ENCODE measurements at regions not wholly inside any gene's neighbourhood (a gene's known extent, or its start where the extent isn't known, plus 50 kb on each side); places are given as distances from the start of the nearest gene placed in this dataset.

- peaks cover 0 to 13% of the 10 kb centered on the region in 2 experiments for H3K27me3 ChIP-seq (replicated peaks in 1 of 2; ENCODE audit: control insufficient read depth in 2 of 2, extremely low read depth in 1 of 2, insufficient read depth in 2 of 2, low read length in 1 of 2)
- no peak overlapping the region for H3K27ac Mint-ChIP-seq
- ChIA-PET POLR2A (interaction anchor here in 1 of 2 donors (0.6 kb wide), 1 partner anchor 244 kb away, joined by 3 read pairs; no protein-coding TSS in a partner anchor), CTCF (interaction anchor here (0.6 to 1.1 kb wide), 2 partner anchors 25 to 488 kb away, joined by 4 to 5 read pairs; no protein-coding TSS in a partner anchor)
- no peaks in the 10 kb centered on the region for H3K4me1 Mint-ChIP-seq
- no peak overlapping the region for H3K4me3 Mint-ChIP-seq
- H3K4me3 ChIP-seq (ENCODE audit: control insufficient read depth in 1 of 2, extremely low read depth in 1 of 2, low read length in 1 of 2) = no peak overlapping the region
- no peaks in the 10 kb centered on the region for H3K4me1 ChIP-seq (ENCODE audit: control insufficient read depth in 1 of 2, extremely low read depth in 1 of 2, insufficient read depth in 2 of 2, low read length in 2 of 2)
- no peaks in the 10 kb centered on the region for H3K9me3 ChIP-seq
- ATAC-seq (replicated peaks in 1 of 4) = no peak
- WGBS (ENCODE audit: insufficient coverage) = 94% methylated on average over 3 of the region's 6 CpGs
- DNase-seq = no peak
- H3K36me3 ChIP-seq (ENCODE audit: control insufficient read depth in 2 of 2, extremely low read depth in 1 of 2, insufficient read depth in 1 of 2, low read length in 1 of 2) = no peaks in the 10 kb centered on the region
- no peaks in the 10 kb centered on the region for H3K36me3 Mint-ChIP-seq
- H3K9me3 Mint-ChIP-seq = no peaks in the 10 kb centered on the region
- no peak overlapping the region for H3K27ac ChIP-seq (ENCODE audit: low read length)
- no peaks in the 10 kb centered on the region for H3K27me3 Mint-ChIP-seq
These were observed 160.9 kb downstream of the OAT start for GRCh38 chr10:124257781-124258180.

DNA sequence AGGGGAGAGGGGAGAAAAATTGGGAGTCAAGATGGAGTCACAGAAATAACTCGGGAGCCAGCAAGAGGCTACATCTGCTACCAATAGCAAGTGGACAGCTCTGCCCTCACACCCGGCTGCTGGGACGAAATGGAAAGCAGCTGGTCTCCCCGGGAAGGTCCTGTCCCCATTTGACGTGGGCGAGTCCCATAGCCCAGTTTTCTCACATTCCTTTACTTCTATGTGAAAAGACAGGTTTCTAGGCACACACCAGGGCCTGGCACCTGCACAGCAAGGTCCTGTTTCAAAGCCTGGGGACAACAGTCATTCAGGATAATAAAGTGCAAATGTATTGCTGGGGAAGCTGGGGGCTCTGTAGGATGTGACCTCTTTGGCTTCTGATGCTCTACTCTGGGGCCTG lies 162.6 kb downstream of the OAT start:
- H3K9me3 ChIP-seq = no peaks in the 10 kb centered on the region
- 64% methylated on average over 6 of the region's 6 CpGs for WGBS (ENCODE audit: insufficient coverage)
- ChIA-PET POLR2A (no interaction called here), CTCF (no interaction called here)
- Mint-ChIP-seq H3K36me3 (no peaks in the 10 kb centered on the region), H3K4me3 (no peak overlapping the region), H3K9me3 (no peaks in the 10 kb centered on the region), H3K27ac (no peak overlapping the region), H3K4me1 (no peaks in the 10 kb centered on the region), H3K27me3 (no peaks in the 10 kb centered on the region)
- no peaks in the 10 kb centered on the region for H3K4me1 ChIP-seq (ENCODE audit: control insufficient read depth in 1 of 2, extremely low read depth in 1 of 2, insufficient read depth in 2 of 2, low read length in 2 of 2)
- H3K36me3 ChIP-seq (ENCODE audit: control insufficient read depth in 2 of 2, extremely low read depth in 1 of 2, insufficient read depth in 1 of 2, low read length in 1 of 2) = no peaks in the 10 kb centered on the region
- ATAC-seq (replicated peaks in 1 of 4) (no peak), DNase-seq (no peak)
- H3K27me3 ChIP-seq (replicated peaks in 1 of 2; ENCODE audit: control insufficient read depth in 2 of 2, extremely low read depth in 1 of 2, insufficient read depth in 2 of 2, low read length in 1 of 2) = peaks cover 0 to 13% of the 10 kb centered on the region in 2 experiments
- no peak overlapping the region for H3K4me3 ChIP-seq (ENCODE audit: control insufficient read depth in 1 of 2, extremely low read depth in 1 of 2, low read length in 1 of 2)
- H3K27ac ChIP-seq (ENCODE audit: low read length) = no peak overlapping the region

DNA sequence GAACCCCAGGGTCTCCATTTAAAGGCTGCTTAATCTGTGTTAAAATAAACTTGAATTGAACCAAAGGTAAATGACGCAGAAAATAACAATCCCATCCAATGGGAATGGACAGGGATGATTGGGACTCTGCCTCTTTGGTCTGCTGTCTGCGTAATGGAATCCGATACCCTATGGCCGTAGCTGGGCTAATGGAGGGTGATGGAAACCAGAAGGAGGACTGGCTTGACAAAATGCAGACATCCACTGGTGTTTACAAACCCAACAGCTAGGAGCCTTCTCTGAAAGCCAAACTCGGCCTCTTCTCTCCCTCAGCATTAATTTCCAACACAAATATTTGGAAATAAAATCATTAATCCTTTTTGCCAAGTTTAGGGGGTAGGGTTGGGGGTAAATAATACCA lies 162.2 kb upstream of the CHST15 start:
- CTCF ChIA-PET = no interaction called here
- Mint-ChIP-seq H3K27me3 (no peaks in the 10 kb centered on the region), H3K9me3 (no peaks in the 10 kb centered on the region), H3K4me3 (no peak overlapping the region), H3K4me1 (no peaks in the 10 kb centered on the region), H3K36me3 (no peaks in the 10 kb centered on the region), H3K27ac (no peak overlapping the region)
- H3K9me3 ChIP-seq = no peaks in the 10 kb centered on the region
- H3K4me1 ChIP-seq (ENCODE audit: control insufficient read depth in 1 of 2, extremely low read depth in 1 of 2, insufficient read depth in 2 of 2, low read length in 2 of 2) = no peaks in the 10 kb centered on the region
- ATAC-seq (replicated peaks in 1 of 4) (no peak), DNase-seq (no peak)
- H3K27me3 ChIP-seq (replicated peaks in 1 of 2; ENCODE audit: control insufficient read depth in 2 of 2, extremely low read depth in 1 of 2, insufficient read depth in 2 of 2, low read length in 1 of 2) = peaks cover 0 to 8% of the 10 kb centered on the region in 2 experiments
- H3K27ac ChIP-seq (ENCODE audit: low read length) = no peak overlapping the region
- POLR2A ChIA-PET = interaction anchor here in 1 of 2 donors (0.7 kb wide), 1 partner anchor 269 kb away, joined by 3 read pairs; no protein-coding TSS in a partner anchor
- WGBS (ENCODE audit: insufficient coverage) = 100% methylated on average over 1 of the region's 5 CpGs
- H3K36me3 ChIP-seq (ENCODE audit: control insufficient read depth in 2 of 2, extremely low read depth in 1 of 2, insufficient read depth in 1 of 2, low read length in 1 of 2) = no peaks in the 10 kb centered on the region
- no peak overlapping the region for H3K4me3 ChIP-seq (ENCODE audit: control insufficient read depth in 1 of 2, extremely low read depth in 1 of 2, low read length in 1 of 2)

DNA sequence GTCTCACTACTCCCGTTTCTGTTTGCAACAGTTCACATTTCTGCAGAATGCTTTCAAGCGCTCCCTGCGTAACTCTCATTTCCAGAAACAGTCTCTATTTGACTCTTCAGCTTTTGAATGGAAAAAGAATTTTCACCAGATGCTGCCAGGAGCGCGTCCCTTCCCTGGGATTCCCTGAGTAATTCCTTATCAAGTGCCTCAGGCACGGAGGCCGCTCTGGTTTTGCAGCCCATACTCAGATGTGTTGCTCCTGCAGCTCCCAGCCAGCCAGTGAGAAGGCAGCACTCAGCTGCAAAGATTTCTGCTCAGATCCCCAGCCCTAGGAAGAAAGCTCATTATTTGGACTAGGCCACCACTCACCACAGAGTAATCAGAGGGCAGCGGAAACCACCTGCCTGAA lies 161.1 kb upstream of the CHST15 start:
- peaks cover 0 to 3% of the 10 kb centered on the region in 2 donors for H3K27me3 Mint-ChIP-seq
- H3K4me1 ChIP-seq (ENCODE audit: control insufficient read depth in 1 of 2, extremely low read depth in 1 of 2, insufficient read depth in 2 of 2, low read length in 2 of 2) = no peaks in the 10 kb centered on the region
- H3K9me3 Mint-ChIP-seq = no peaks in the 10 kb centered on the region
- 79% methylated on average over 4 of the region's 8 CpGs for WGBS (ENCODE audit: insufficient coverage)
- peaks cover 0 to 7% of the 10 kb centered on the region in 2 experiments for H3K27me3 ChIP-seq (replicated peaks in 1 of 2; ENCODE audit: control insufficient read depth in 2 of 2, extremely low read depth in 1 of 2, insufficient read depth in 2 of 2, low read length in 1 of 2)
- ATAC-seq (replicated peaks in 1 of 4) (no peak), DNase-seq (no peak)
- no peak overlapping the region for H3K27ac ChIP-seq (ENCODE audit: low read length)
- no peak overlapping the region for H3K27ac Mint-ChIP-seq
- no peak overlapping the region for H3K4me3 ChIP-seq (ENCODE audit: control insufficient read depth in 1 of 2, extremely low read depth in 1 of 2, low read length in 1 of 2)
- H3K36me3 Mint-ChIP-seq = no peaks in the 10 kb centered on the region
- no peaks in the 10 kb centered on the region for H3K9me3 ChIP-seq
- ChIA-PET CTCF (no interaction called here), POLR2A (no interaction called here)
- no peak overlapping the region for H3K4me3 Mint-ChIP-seq
- H3K36me3 ChIP-seq (ENCODE audit: control insufficient read depth in 2 of 2, extremely low read depth in 1 of 2, insufficient read depth in 1 of 2, low read length in 1 of 2) = no peaks in the 10 kb centered on the region
- no peaks in the 10 kb centered on the region for H3K4me1 Mint-ChIP-seq

- peaks cover 0 to 10% of the 10 kb centered on the region in 2 experiments for H3K27me3 ChIP-seq (replicated peaks in 1 of 2; ENCODE audit: control insufficient read depth in 2 of 2, extremely low read depth in 1 of 2, insufficient read depth in 2 of 2, low read length in 1 of 2)
- peaks cover 0 to 3% of the 10 kb centered on the region in 2 donors for H3K27me3 Mint-ChIP-seq
- H3K4me1 ChIP-seq (ENCODE audit: control insufficient read depth in 1 of 2, extremely low read depth in 1 of 2, insufficient read depth in 2 of 2, low read length in 2 of 2) = no peaks in the 10 kb centered on the region
- no peaks in the 10 kb centered on the region for H3K9me3 Mint-ChIP-seq
- ATAC-seq (replicated peaks in 1 of 4) = no peak
- H3K4me3 ChIP-seq (ENCODE audit: control insufficient read depth in 1 of 2, extremely low read depth in 1 of 2, low read length in 1 of 2) = no peak overlapping the region
- no peak for DNase-seq
- no peak overlapping the region for H3K27ac ChIP-seq (ENCODE audit: low read length)
- H3K36me3 ChIP-seq (ENCODE audit: control insufficient read depth in 2 of 2, extremely low read depth in 1 of 2, insufficient read depth in 1 of 2, low read length in 1 of 2) = no peaks in the 10 kb centered on the region
- H3K4me1 Mint-ChIP-seq = no peaks in the 10 kb centered on the region
- 100% methylated on average over 1 of the region's 1 CpG for WGBS (ENCODE audit: insufficient coverage)
- ChIA-PET POLR2A (no interaction called here), CTCF (interaction anchor here in 1 of 2 donors (0.7 kb wide), 1 partner anchor 92 kb away, joined by 3 read pairs; no protein-coding TSS in a partner anchor)
- H3K9me3 ChIP-seq = no peaks in the 10 kb centered on the region
- H3K36me3 Mint-ChIP-seq = no peaks in the 10 kb centered on the region
- no peak overlapping the region for H3K4me3 Mint-ChIP-seq
- H3K27ac Mint-ChIP-seq = no peak overlapping the region
These were observed 159.6 kb upstream of the CHST15 start for GRCh38 chr10:124253006-124253405.

GRCh38 chr10:124252097-124252715 lies 158.8 kb upstream of the CHST15 start:
- no peaks in the 10 kb centered on the region for H3K9me3 ChIP-seq
- Mint-ChIP-seq H3K4me3 (no peak overlapping the region), H3K36me3 (no peaks in the 10 kb centered on the region), H3K9me3 (no peaks in the 10 kb centered on the region), H3K4me1 (no peaks in the 10 kb centered on the region), H3K27me3 (peaks cover 0 to 3% of the 10 kb centered on the region in 2 donors), H3K27ac (no peak overlapping the region)
- CTCF ChIA-PET = no interaction called here
- WGBS (ENCODE audit: insufficient coverage) = 92% methylated on average over 2 of the region's 8 CpGs
- peaks cover 0 to 10% of the 10 kb centered on the region in 2 experiments for H3K27me3 ChIP-seq (replicated peaks in 1 of 2; ENCODE audit: control insufficient read depth in 2 of 2, extremely low read depth in 1 of 2, insufficient read depth in 2 of 2, low read length in 1 of 2)
- ATAC-seq (replicated peaks in 1 of 4) (no peak), DNase-seq (no peak)
- no peak overlapping the region for H3K4me3 ChIP-seq (ENCODE audit: control insufficient read depth in 1 of 2, extremely low read depth in 1 of 2, low read length in 1 of 2)
- POLR2A ChIA-PET = no interaction called here
- H3K27ac ChIP-seq (ENCODE audit: low read length) = no peak overlapping the region
- no peaks in the 10 kb centered on the region for H3K36me3 ChIP-seq (ENCODE audit: control insufficient read depth in 2 of 2, extremely low read depth in 1 of 2, insufficient read depth in 1 of 2, low read length in 1 of 2)
- no peaks in the 10 kb centered on the region for H3K4me1 ChIP-seq (ENCODE audit: control insufficient read depth in 1 of 2, extremely low read depth in 1 of 2, insufficient read depth in 2 of 2, low read length in 2 of 2)

Measured in T-cell (primary cell).